Colonic mucosa (tissue), 4 donors: ENCODE measurements at regions not wholly inside any gene's neighbourhood (a gene's known extent, or its start where the extent isn't known, plus 50 kb on each side); places are given as distances from the start of the nearest gene placed in this dataset.
"Not testable (repeated sequence)": the region's sequence is repeated elsewhere in the genome, so short reads cannot be mapped to it uniquely, and the experiment has no call there.

Experiments used
- DNase-seq: peaks from one replicate; pipeline ENCODE4 v3.0.0-alpha.2; 2020
- H3K27ac ChIP-seq: fragments of 200-600 bp; one replicate; pipeline ENCODE4 v1.8.0; 2021
- H3K27me3 ChIP-seq: fragments of 200-600 bp; one replicate; pipeline ENCODE4 v1.8.0; 2021
- H3K36me3 ChIP-seq: fragments of 200-600 bp; one replicate; pipeline ENCODE4 v1.8.0; 2021
- H3K4me1 ChIP-seq: fragments of 200-600 bp; one replicate; pipeline ENCODE4 v1.8.0; 2021; ENCODE audit warnings: mild to moderate bottlenecking
- H3K4me3 ChIP-seq: fragments of 200-600 bp; one replicate; pipeline ENCODE4 v1.8.0; 2021
- H3K9ac ChIP-seq, 2 donors: one replicate each; pipeline ENCODE4 v1.7.0; 2013; ENCODE audit warnings: control low read depth in 2 of 2, low read depth in 2 of 2, low read length in 2 of 2
- H3K9me3 ChIP-seq: fragments of 200-600 bp; one replicate; pipeline ENCODE4 v1.8.0; 2021
- intact Hi-C: fragments of 100-400 bp; cut with DNase I; formaldehyde crosslinking; loops from one replicate; pipeline ENCODE4 v1.14.1; 2022
- donor health status: healthy.
- donor health status: DM: no; HTN: no; CAD: no.
- donor health status: DM: no; HTN: no; CAD: no.

DNA sequence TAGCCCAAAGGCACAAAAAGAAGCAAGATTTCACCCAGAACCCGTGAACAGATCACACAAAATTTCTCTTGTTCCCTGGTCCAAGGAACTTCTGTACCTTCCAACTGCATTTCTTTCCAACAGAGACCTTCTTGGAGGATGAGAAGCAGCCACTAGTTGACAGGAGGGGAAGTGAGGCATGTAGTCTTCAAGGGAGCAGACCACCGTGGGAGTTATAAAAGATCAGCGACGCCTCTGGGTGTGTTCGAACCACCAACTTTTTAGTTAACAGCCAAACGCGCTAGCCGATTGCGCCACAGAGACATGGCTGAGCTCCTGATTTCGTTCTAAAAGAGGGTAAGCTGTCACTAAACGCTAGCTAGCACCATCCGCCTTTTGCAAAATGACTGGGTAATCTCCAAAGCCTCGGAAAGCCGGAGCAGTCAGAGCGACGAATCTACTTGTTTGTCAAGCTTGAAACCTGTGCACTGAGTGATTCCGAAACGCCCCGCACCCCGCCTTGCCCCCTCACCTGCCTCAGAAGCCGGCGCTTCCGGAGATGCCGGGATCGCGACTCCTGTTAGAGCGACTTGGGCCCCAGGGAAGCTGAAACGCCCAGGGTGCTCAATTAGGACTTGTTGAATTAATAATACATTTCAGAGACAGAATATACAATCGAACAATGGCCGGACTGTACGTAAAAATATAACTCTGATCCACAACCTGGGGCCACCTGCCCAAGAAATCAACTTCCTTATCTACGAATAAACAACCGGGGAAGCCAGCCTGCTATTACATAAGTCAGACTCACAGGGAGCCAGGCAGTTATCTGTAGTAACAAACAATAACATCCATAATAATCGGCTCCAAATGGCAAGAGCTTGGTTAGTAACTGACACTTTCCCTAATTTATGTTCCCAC, 140.1 kb downstream of the FAM72C start:
- H3K36me3 ChIP-seq, H3K27me3 ChIP-seq, H3K27ac ChIP-seq, H3K4me3 ChIP-seq, DNase-seq, intact Hi-C loops, H3K9ac ChIP-seq, H3K9me3 ChIP-seq, H3K4me1 ChIP-seq: not testable (repeated sequence)

DNA sequence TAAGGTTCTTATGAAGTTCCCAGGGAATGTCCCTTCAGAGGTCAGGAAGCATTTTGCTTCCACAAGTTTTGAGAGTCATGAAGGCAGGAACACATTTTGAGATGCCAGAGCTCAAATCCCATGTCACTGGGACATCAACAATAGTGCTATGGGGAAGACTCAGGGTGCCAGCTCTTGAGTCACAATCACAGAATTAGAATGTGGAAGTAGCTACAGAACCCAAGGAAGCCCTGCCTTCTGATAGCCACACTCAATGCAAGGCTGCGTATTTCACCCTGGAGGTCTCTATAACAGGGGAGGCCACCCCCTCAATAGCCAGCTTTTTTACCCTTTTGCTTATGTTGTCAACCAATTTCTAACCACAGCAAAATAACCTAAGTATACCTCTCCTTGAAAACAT, 145.6 kb downstream of the FAM72C start:
- H3K27ac ChIP-seq, intact Hi-C loops, H3K9me3 ChIP-seq, H3K4me1 ChIP-seq, DNase-seq, H3K27me3 ChIP-seq, H3K9ac ChIP-seq, H3K36me3 ChIP-seq, H3K4me3 ChIP-seq: not testable (repeated sequence)

DNA sequence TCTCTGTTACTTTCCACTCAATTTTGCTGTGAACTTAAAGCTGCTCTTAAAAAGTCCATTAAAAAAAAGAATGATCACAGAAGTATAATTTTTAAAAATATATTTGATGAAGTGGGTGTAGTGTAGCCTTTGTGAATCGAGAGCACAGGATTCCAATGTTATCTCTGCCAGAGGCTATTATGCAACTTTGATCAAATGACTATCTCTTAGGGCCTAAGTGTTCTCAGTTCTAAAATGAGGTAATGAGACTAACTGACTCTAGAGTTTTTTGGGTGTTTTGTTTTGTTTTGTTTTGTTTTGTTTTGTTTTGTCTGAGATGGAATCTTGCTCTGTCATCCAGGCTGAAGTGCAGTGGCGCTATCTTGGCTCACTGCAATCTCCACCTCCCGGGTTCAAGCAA, 147.5 kb downstream of the FAM72C start:
- H3K36me3 ChIP-seq, H3K27ac ChIP-seq, H3K9me3 ChIP-seq, H3K9ac ChIP-seq, intact Hi-C loops, H3K4me1 ChIP-seq, H3K4me3 ChIP-seq, H3K27me3 ChIP-seq, DNase-seq: not testable (repeated sequence)

DNA sequence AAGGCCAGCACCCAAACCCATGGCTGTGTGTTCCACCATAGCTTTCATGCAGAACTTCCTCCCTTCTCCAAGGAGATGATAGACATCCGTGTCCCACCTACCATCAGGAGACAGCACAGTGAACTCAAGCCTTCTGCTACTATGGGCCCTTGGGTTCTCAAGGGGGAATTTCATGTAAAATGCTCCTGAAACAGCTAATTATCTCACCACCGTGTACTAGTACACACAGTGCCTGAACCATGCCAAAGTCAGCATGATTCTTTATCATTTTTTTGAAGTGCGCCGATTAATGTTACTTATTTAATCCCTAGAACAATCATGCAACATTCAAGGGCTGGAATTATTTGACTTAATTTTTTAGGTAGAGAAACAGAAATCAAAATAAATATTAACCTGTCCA, 151.7 kb downstream of the FAM72C start:
- H3K36me3 ChIP-seq, H3K4me3 ChIP-seq, H3K27ac ChIP-seq, H3K9ac ChIP-seq, DNase-seq, H3K4me1 ChIP-seq, H3K9me3 ChIP-seq, intact Hi-C loops, H3K27me3 ChIP-seq: not testable (repeated sequence)

DNA sequence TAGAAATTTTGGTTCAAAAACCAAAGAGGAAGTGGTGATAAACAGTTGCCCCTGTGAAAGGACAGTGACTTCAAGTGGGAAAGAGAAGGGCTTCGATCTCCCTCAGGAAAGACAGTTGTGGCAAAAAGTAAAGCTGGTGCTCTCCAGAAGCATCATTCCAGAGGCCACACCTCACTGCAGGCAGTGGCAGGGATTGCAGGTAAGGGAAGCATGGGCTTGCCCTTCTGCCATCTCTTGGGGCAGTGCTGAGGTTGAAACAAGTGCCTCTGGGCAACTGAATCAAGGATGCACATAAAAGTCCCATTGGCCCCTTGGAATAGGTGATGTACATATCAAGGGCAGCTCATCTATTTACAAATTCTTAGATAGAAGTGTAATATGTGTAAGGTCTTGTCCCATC, 155.4 kb downstream of the FAM72C start:
- not testable (repeated sequence) for H3K4me1 ChIP-seq

DNA sequence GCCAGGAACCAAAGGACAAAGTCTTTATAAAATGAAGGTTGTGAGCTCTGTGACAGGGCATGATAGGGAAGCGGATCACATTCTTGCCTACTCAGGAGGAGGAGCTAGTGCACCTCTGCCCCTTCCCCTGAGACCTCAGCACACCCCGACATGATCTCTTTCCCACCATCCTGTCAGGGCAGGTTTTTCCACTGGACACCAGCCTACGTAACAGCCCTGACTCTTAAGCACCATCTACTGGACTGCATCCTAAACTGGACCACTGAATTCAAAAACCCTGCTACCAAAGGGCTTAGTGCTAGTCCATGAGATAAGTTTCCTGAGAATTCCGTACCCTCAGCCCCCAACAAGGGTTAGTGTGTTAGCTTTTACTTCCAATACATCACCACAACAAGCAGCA, 166.4 kb downstream of the FAM72C start:
- H3K9ac ChIP-seq, H3K9me3 ChIP-seq, H3K4me1 ChIP-seq, H3K4me3 ChIP-seq, H3K27ac ChIP-seq, DNase-seq, H3K27me3 ChIP-seq, intact Hi-C loops, H3K36me3 ChIP-seq: not testable (repeated sequence)

More for the DNA sequence above, 155.4 kb downstream of the FAM72C start:
- DNase-seq, H3K36me3 ChIP-seq, H3K9me3 ChIP-seq, H3K27ac ChIP-seq, intact Hi-C loops, H3K4me3 ChIP-seq, H3K27me3 ChIP-seq, H3K9ac ChIP-seq: not testable (repeated sequence)

DNA sequence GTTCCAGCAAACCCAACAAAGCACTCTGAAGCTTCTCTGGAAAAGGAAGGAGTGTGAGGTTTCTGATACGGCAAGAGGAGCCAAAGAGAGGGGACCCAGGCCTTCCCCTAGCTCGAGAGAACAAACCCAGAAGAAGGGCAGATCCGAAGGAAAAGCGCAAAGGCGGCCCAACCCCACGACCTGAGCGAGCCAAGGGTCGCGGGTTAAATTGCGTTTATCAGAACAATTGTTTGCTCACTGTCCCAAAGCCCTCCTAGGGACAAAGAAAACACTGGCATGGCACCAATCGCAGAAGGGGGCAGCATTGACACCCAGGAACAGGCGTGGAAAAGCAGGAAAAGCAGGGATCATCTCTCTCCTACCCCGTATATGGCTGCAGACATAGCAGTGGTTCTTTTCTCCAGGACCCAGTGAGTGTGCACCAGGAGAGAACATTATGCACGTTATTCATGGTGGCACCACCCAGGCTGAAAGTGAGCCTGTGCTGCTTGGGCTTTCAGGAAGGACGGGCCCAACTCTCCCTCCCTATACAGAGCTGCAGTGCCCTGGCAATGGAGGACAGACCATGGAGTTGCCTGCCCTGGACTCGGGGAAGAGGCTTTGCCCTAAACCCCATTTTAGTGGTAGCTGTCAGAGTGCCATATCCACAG, 167.0 kb downstream of the FAM72C start:
- H3K9ac ChIP-seq, H3K9me3 ChIP-seq, H3K27me3 ChIP-seq, H3K36me3 ChIP-seq, H3K4me3 ChIP-seq, intact Hi-C loops, H3K4me1 ChIP-seq, H3K27ac ChIP-seq: not testable (repeated sequence)
- peak; percentile 12 for DNase-seq

DNA sequence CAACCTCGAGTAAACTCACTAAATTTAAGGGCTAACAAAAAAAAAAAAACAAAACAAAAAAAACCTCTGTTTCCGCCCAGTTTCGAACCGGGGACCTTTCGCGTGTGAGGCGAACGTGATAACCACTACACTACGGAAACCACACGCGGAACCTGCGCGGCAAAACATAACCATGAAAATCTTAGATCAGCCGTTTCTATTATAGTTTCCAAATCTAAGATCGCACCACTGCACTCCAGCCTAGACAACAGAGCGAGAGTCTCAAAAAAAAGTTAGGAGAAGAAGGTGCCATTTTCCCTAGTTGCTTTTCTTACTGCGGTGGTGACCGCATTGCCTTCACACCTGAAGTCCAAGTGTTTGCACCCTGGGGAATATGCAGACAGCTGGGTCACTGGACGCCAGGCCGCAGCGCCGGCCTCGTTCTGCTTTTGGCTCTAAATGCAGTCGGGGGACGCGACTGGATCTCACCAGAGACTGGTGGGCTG, 167.8 kb downstream of the FAM72C start:
- intact Hi-C loops, H3K27me3 ChIP-seq, H3K36me3 ChIP-seq, H3K9me3 ChIP-seq, H3K4me1 ChIP-seq, H3K27ac ChIP-seq: not testable (repeated sequence)
- DNase-seq = peak; percentile 27
- Histone ChIP-seq H3K9ac (peak overlapping the region in 1 of 2 donors; percentile 34), H3K4me3 (peak overlapping the region; percentile 9)

DNA sequence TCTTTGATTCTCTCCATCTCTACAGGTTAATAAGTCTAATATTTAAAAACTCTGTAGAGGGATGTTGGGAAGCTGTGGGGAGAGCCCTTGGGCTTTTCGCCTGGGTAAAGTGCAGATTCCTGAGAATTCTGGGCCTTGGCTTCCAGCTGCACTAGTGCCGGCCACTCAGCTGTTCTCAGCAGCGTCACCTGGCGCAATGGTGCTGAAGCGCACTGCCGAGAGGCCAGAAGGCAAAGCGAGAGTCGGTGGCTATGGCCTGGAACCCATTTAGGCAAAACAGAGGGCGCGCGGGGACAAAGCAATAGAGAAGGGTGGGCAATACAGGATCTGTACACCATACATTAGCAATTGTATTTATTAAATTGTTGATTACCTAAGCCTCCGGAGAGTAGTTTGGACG, 168.7 kb downstream of the FAM72C start:
- H3K36me3 ChIP-seq, H3K4me1 ChIP-seq, intact Hi-C loops, H3K9me3 ChIP-seq, H3K27ac ChIP-seq, DNase-seq, H3K27me3 ChIP-seq, H3K4me3 ChIP-seq, H3K9ac ChIP-seq: not testable (repeated sequence)

DNA sequence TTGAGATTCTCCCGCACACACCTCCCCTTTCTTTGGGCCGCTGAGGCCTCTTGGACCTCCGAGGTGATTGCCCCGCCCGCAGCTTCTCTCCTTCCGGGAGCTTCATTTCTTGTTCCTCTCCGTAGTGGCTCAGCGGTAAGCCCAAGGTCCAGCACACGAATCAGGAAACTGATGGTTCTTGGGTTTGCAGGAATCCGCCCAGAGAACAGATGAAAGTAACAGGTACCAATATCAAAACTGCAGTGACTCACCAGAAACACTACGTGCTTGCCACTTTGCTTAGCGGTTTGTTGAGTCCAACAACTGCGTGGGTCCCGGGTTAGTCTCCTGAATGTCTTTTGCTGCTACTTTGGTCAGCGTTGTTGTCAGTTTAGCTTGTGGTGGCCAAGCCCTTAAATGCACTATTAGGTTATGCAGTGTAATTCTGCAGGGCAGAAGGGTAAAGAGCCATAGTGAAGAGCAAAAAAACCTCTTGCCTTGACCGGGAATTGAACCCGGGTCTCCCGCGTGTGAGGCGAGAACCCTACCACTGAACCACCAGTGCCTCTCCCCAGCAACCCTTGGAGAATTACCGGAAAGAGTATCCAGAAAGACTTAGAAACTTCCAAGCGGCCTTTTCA, 172.1 kb downstream of the FAM72C start:
- H3K9me3 ChIP-seq, H3K27me3 ChIP-seq, H3K9ac ChIP-seq, H3K27ac ChIP-seq, H3K4me3 ChIP-seq, H3K36me3 ChIP-seq, intact Hi-C loops, DNase-seq, H3K4me1 ChIP-seq: not testable (repeated sequence)

DNA sequence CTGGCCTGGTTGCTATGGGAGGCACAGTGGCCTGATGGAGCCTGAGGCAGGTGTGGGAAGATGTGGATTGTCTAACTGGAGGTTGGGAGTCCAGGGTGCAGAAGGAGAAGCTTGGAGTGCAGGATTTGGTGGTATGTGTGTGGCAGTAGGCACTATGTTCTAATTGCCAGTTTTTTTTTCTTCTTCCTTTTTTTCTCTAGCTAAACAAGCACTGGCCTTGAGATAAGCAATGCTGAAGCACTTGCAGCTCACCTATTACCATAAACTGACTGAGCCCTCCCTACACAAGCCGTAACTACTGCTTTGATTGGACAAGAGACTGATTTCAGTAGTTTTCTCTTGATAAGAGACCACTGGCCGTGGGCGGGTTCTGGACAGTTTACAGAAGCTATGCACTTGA, 175.4 kb downstream of the FAM72C start:
- H3K9ac ChIP-seq, H3K4me3 ChIP-seq, H3K36me3 ChIP-seq, H3K27ac ChIP-seq, intact Hi-C loops, DNase-seq, H3K9me3 ChIP-seq, H3K4me1 ChIP-seq, H3K27me3 ChIP-seq: not testable (repeated sequence)

DNA sequence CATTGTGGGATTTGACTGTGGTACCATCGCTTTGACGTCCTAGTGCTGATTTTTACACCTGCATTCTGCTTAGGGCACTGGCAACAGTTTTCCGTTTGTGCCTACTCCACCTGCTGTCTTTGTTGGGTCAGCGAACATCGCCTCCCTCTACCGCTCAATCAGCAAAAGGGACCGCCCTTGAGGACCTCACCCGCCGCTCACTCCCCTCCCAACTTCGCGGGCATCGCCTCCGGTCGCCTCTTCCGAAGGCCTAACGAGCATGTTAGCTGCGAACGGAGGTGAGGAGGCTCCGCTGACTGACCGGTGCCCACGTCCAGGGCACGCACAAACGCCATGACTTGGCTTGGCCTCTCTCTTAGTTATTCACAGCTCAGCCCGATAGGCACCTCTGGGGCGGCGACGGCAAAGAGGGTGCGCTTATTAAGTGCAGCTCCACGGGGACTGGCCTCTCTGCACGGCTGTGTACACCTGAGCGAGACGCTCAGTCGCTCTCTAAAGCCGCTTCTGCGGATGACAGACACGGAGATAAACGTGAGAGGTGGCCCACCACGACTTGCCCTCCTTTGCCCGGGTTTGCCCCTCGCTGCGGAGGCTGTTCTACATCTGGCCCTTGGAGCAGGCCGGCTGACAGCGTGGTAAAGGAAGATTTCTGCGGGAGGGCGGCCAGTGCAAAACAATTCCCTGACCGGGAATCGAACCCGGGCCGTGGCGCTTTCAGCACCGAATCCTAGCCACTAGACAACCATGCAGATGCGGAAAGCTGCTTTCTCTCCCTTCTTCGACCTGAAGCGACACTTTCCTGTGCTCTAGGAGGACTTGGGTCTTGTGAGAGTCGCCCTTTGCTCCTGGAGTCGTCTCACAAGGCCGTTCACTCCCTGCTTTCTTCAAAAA, 179.5 kb downstream of the FAM72C start:
- intact Hi-C loops, H3K4me1 ChIP-seq, H3K27me3 ChIP-seq, H3K9me3 ChIP-seq, H3K4me3 ChIP-seq, H3K27ac ChIP-seq, H3K36me3 ChIP-seq, H3K9ac ChIP-seq, DNase-seq: not testable (repeated sequence)

DNA sequence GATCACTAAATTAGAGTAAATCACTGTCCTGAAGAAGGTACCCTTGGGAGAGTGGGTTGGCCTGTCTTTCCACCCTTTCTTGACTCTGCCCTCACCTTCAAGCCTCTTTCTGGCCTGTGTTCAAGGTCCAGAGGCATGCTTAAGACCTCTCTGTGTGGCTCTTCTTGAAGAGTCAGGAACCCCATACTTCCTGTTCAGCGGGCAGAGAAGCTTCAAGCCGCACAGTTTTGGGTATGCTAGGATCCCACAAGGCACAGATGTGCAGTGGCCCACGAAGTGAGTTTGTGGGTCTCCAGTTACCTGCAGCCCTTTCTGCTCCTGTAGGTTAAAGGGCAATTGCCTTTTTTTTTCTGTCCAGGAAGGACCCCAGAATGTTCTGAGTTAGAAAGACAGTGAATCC, 185.4 kb downstream of the FAM72C start:
- H3K36me3 ChIP-seq, H3K27me3 ChIP-seq, H3K4me1 ChIP-seq, H3K9me3 ChIP-seq, DNase-seq, H3K4me3 ChIP-seq, H3K9ac ChIP-seq, H3K27ac ChIP-seq, intact Hi-C loops: not testable (repeated sequence)
